Uterus (tissue), 3 donors: ENCODE measurements at regions not wholly inside any gene's neighbourhood (a gene's known extent, or its start where the extent isn't known, plus 50 kb on each side); places are given as distances from the start of the nearest gene placed in this dataset.

ENCODE experiments used
- DNase-seq, 2 donors: peaks; one replicate each; pipeline ENCODE4 v3.0.0-alpha.2; 2019 to 2020
- H3K27ac ChIP-seq, 2 donors: fragments of 200-600 bp; sonication (generic); 1 replicate in 1 of 2; 2 replicates in 1 of 2; pipeline ENCODE4 v1.5.1; 2016 to 2018
- H3K27me3 ChIP-seq, 2 donors: fragments of 200-600 bp; sonication (generic); one replicate each; pipeline ENCODE4 v1.5.1; 2018 to 2019; ENCODE audit warnings: control low read depth in 1 of 2
- H3K36me3 ChIP-seq, 2 donors: fragments of 200-600 bp; sonication (generic); one replicate each; pipeline ENCODE4 v1.5.1; 2019; ENCODE audit warnings: control low read depth in 1 of 2
- H3K4me1 ChIP-seq, 2 donors: fragments of 200-600 bp; sonication (generic); one replicate each; pipeline ENCODE4 v1.5.1; 2018 to 2019; ENCODE audit warnings: control low read depth in 1 of 2
- H3K4me3 ChIP-seq, 2 donors: fragments of 200-600 bp; sonication (generic); 1 replicate in 1 of 2; 2 replicates in 1 of 2; pipeline ENCODE4 v1.5.1; 2018 to 2019; ENCODE audit warnings: mild to moderate bottlenecking in 1 of 2
- H3K9me3 ChIP-seq, 2 donors: fragments of 200-600 bp; sonication (generic); one replicate each; pipeline ENCODE4 v1.5.1; 2019; ENCODE audit warnings: control low read depth in 1 of 2
- CTCF ChIP-seq, 4 experiments: fragments of 200-600 bp in 2 of 4; fragments of 450-650 bp in 2 of 4; sonication (generic) in 2 of 4; IDR thresholded peaks; one replicate each; pipeline ENCODE4 v1.5.1; 2016 to 2019; ENCODE audit warnings: antibody characterized with exemption in 4 of 4, mild to moderate bottlenecking in 2 of 4, moderate library complexity in 1 of 4
- POLR2A ChIP-seq, 2 donors: fragments of 450-650 bp; IDR thresholded peaks; one replicate each; pipeline ENCODE4 v1.6.1; 2016; ENCODE audit warnings: antibody characterized with exemption in 2 of 2, mild to moderate bottlenecking in 1 of 2, moderate library complexity in 1 of 2
- intact Hi-C: fragments of 100-400 bp; cut with DNase I; formaldehyde crosslinking; loops from one replicate; pipeline ENCODE4 v1.15.1; 2023; ENCODE audit warnings: low total_unique reads
- donor health status: DM: yes; HTN: yes; CAD: no.

DNA sequence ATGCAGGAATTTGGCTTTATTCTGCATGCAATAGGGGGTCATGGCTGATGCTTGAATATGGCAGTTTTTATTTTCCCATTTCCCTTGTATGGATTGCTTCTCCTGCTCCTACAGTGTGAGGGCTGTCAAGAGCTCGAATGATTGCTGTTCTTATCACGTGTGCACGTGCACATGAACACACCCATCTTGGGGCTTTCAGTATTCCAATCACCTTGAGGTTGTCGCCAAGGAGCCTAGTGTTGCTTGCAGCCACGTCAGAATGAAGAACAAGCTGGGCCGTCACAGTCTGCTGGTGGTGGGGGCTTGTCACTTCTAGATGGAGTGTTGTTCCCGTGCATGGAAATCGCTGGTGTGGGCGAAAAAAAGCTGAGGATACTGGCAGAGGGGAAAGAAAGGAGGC, 219.4 kb upstream of the GLRA1 start:
- TF ChIP-seq POLR2A (IDR thresholded peaks at IDR 0.05) (no peak), CTCF (IDR thresholded peaks at IDR 0.05) (no peak)
- Histone ChIP-seq H3K27me3 (no peaks in the 10 kb centered on the region), H3K9me3 (no peaks in the 10 kb centered on the region), H3K27ac (no peak overlapping the region), H3K4me1 (no peaks in the 10 kb centered on the region), H3K36me3 (no peaks in the 10 kb centered on the region), H3K4me3 (no peak overlapping the region)
- intact Hi-C loops = no loop called here
- DNase-seq = no peak

DNA sequence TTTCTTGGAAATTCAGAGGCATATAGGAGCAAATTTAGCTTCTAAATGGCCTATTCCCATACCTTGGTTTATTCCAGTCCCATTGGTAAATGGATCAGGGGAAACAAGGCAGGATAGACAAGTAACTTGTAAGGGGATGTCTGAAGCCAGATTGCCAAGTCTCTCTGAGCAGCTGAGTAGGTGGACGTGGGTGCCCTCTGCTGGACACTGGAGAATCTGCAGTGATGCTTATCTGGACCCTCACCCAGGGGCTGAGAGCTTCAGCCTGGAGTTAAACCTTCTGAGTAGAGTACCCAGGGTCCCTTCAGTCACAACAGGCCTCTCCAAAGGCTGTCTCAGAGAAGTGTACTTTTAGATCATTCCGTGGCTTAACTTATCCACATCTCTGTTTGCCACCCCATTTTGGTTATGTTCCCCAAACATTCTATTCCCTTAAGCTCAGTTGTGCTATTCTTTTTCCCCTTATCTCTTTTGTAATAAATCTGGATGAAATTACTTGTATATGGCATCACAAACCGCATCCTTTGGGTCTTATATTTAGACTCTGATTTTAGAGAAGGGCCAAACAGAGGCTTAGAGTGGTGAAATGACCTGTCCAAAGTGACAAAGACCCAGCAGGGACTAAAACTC, 218.3 kb upstream of the GLRA1 start:
- peak; percentile 16 to 38 for DNase-seq
- Histone ChIP-seq H3K9me3 (no peaks in the 10 kb centered on the region), H3K4me3 (no peak overlapping the region), H3K4me1 (no peaks in the 10 kb centered on the region), H3K36me3 (no peaks in the 10 kb centered on the region), H3K27me3 (no peaks in the 10 kb centered on the region), H3K27ac (no peak overlapping the region)
- TF ChIP-seq CTCF (IDR thresholded peaks at IDR 0.05) (peak; percentile 47 to 55 (median 48)), POLR2A (IDR thresholded peaks at IDR 0.05) (no peak)
- intact Hi-C loops = no loop called here

- Histone ChIP-seq H3K36me3 (no peaks in the 10 kb centered on the region), H3K4me1 (no peaks in the 10 kb centered on the region), H3K27me3 (no peaks in the 10 kb centered on the region), H3K9me3 (no peaks in the 10 kb centered on the region), H3K4me3 (no peak overlapping the region), H3K27ac (no peak overlapping the region)
- TF ChIP-seq POLR2A (IDR thresholded peaks at IDR 0.05) = no peak
- no peak for TF ChIP-seq CTCF (IDR thresholded peaks at IDR 0.05)
- intact Hi-C loops = no loop called here
- DNase-seq = no peak
Measured at GRCh38 chr5:152140347-152140746, 215.7 kb upstream of the GLRA1 start.

DNA sequence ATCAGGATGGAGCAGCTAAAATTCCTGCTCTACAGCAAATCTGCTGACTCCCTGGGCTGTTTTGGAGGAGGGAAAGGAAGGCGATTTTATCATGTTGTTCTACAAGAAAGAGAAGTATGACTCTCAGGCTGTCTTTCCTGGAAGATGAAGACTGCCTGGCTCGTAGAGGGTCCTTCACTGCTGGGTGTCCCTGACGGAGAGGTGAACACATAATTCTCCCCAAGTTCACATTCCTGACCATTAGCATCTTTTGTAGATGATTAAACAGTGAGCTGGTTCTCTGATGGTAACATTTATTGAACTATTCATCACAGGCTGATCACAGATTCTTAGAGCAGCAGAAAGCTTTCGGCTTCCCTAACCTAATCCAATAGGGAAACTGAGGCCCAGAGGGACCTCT, 212.4 kb upstream of the GLRA1 start:
- TF ChIP-seq CTCF (IDR thresholded peaks at IDR 0.05) = no peak
- no peak for TF ChIP-seq POLR2A (IDR thresholded peaks at IDR 0.05)
- H3K27ac ChIP-seq = no peak overlapping the region
- no peaks in the 10 kb centered on the region for H3K9me3 ChIP-seq

GRCh38 chr5:152136321-152136720, 211.7 kb upstream of the GLRA1 start:
- Histone ChIP-seq H3K4me3 (no peak overlapping the region), H3K36me3 (no peaks in the 10 kb centered on the region), H3K27ac (no peak overlapping the region), H3K9me3 (no peaks in the 10 kb centered on the region), H3K27me3 (no peaks in the 10 kb centered on the region), H3K4me1 (no peaks in the 10 kb centered on the region)
- TF ChIP-seq POLR2A (IDR thresholded peaks at IDR 0.05) = no peak
- no peak for TF ChIP-seq CTCF (IDR thresholded peaks at IDR 0.05)
- intact Hi-C loops = no loop called here
- DNase-seq = no peak

More for the DNA sequence above, 212.4 kb upstream of the GLRA1 start:
- intact Hi-C loops = no loop called here
- no peaks in the 10 kb centered on the region for H3K27me3 ChIP-seq
- no peak overlapping the region for H3K4me3 ChIP-seq
- DNase-seq = no peak
- H3K36me3 ChIP-seq = no peaks in the 10 kb centered on the region
- no peaks in the 10 kb centered on the region for H3K4me1 ChIP-seq
